ENCODE measurements at regions not wholly inside any gene's neighbourhood (a gene's known extent, or its start where the extent isn't known, plus 50 kb on each side); places are given as distances from the start of the nearest gene placed in this dataset.

- no peak overlapping the region for H3K27ac ChIP-seq (ENCODE audit: low read depth in 1 of 2, low read length in 1 of 2)
- H3K4me1 ChIP-seq (ENCODE audit: control insufficient read depth in 5 of 5, insufficient read depth in 5 of 5, low read length in 5 of 5): no peaks in the 10 kb centered on the region
- no peaks in the 10 kb centered on the region for H3K36me3 ChIP-seq (ENCODE audit: control insufficient read depth in 4 of 4, insufficient read depth in 4 of 4, low read length in 4 of 4)
- ATAC-seq (ENCODE audit: insufficient read depth, low FRiP score) (no peak), DNase-seq (no peak)
- peaks cover 0 to 2% (median 0%) of the 10 kb centered on the region in 4 donors for H3K9me3 ChIP-seq (ENCODE audit: control insufficient read depth in 4 of 4, insufficient read depth in 3 of 4, low read length in 3 of 4)
- peaks cover 0 to 26% (median 13%) of the 10 kb centered on the region in 3 donors for H3K27me3 ChIP-seq (ENCODE audit: control insufficient read depth in 3 of 3, insufficient read depth in 3 of 3, low read length in 2 of 3)
- 38 to 51% methylated on average over 8 of the region's 8 CpGs for WGBS, 2 donors
- no peak overlapping the region for H3K9ac ChIP-seq (ENCODE audit: insufficient read depth in 1 of 2, low read length in 2 of 2)
- H3K4me3 ChIP-seq: no peak overlapping the region
- TF ChIP-seq, protein P1, sequence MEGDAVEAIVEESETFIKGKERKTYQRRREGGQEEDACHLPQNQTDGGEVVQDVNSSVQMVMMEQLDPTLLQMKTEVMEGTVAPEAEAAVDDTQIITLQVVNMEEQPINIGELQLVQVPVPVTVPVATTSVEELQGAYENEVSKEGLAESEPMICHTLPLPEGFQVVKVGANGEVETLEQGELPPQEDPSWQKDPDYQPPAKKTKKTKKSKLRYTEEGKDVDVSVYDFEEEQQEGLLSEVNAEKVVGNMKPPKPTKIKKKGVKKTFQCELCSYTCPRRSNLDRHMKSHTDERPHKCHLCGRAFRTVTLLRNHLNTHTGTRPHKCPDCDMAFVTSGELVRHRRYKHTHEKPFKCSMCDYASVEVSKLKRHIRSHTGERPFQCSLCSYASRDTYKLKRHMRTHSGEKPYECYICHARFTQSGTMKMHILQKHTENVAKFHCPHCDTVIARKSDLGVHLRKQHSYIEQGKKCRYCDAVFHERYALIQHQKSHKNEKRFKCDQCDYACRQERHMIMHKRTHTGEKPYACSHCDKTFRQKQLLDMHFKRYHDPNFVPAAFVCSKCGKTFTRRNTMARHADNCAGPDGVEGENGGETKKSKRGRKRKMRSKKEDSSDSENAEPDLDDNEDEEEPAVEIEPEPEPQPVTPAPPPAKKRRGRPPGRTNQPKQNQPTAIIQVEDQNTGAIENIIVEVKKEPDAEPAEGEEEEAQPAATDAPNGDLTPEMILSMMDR (IDR thresholded peaks at IDR 0.05; ENCODE audit: control extremely low read depth, extremely low read depth): no peak
These were observed 207.5 kb downstream of the MELK start for GRCh38 chr9:36780186-36780585.

- 62 to 78% methylated on average over 10 of the region's 10 CpGs for WGBS, 2 donors
- ATAC-seq (ENCODE audit: insufficient read depth, low FRiP score): no peak
- H3K36me3 ChIP-seq (ENCODE audit: control insufficient read depth in 4 of 4, insufficient read depth in 4 of 4, low read length in 4 of 4): no peaks in the 10 kb centered on the region
- no peak overlapping the region for H3K9ac ChIP-seq (ENCODE audit: insufficient read depth in 1 of 2, low read length in 2 of 2)
- TF ChIP-seq, protein P1 (IDR thresholded peaks at IDR 0.05; ENCODE audit: control extremely low read depth, extremely low read depth): no peak
- H3K9me3 ChIP-seq (ENCODE audit: control insufficient read depth in 4 of 4, insufficient read depth in 3 of 4, low read length in 3 of 4): peaks cover 0 to 2% (median 0%) of the 10 kb centered on the region in 4 donors
- DNase-seq: no peak
- H3K27me3 ChIP-seq (ENCODE audit: control insufficient read depth in 3 of 3, insufficient read depth in 3 of 3, low read length in 2 of 3): peaks cover 0 to 24% (median 13%) of the 10 kb centered on the region in 3 donors
- no peaks in the 10 kb centered on the region for H3K4me1 ChIP-seq (ENCODE audit: control insufficient read depth in 5 of 5, insufficient read depth in 5 of 5, low read length in 5 of 5)
- no peak overlapping the region for H3K4me3 ChIP-seq
- no peak overlapping the region for H3K27ac ChIP-seq (ENCODE audit: low read depth in 1 of 2, low read length in 1 of 2)
These were observed 208.8 kb downstream of the MELK start for GRCh38 chr9:36781533-36781932.

All from lung (tissue), 11 donors.